SK-N-SH treated with all-trans-retinoic acid at 6 μM for 48 hours (cell line): ENCODE measurements at regions not wholly inside any gene's neighbourhood (a gene's known extent, or its start where the extent isn't known, plus 50 kb on each side); places are given as distances from the start of the nearest gene placed in this dataset.
A peak's percentile ranks its signal among the peaks of the same experiment; 100 is the strongest.

ENCODE experiments used
- ATAC-seq: fragments of 200-7000 bp; cut with Tn5 transposase; 3 replicates; pipeline ENCODE4 v1.9.1; 2020; ENCODE audit warnings: mild to moderate bottlenecking, moderate library complexity
- CSDC2 ChIP-seq: fragments of 250-450 bp; sonication (Bioruptor Pico); IDR thresholded peaks from 2 replicates; pipeline ENCODE4 v1.5.0; 2020; ENCODE audit warnings: mild to moderate bottlenecking, moderate library complexity
- ESRRG ChIP-seq: fragments of 250-450 bp; sonication (Bioruptor Pico); IDR thresholded peaks from 2 replicates; pipeline ENCODE4 v1.6.1; 2021; ENCODE audit warnings: mild to moderate bottlenecking
- GLIS3 ChIP-seq: fragments of 250-450 bp; sonication (Bioruptor Pico); IDR thresholded peaks from 2 replicates; pipeline ENCODE4 v1.5.0; 2020; ENCODE audit warnings: mild to moderate bottlenecking, moderate library complexity
- ISL1 ChIP-seq: fragments of 250-450 bp; sonication (Bioruptor Pico); IDR thresholded peaks from 2 replicates; pipeline ENCODE4 v2.1.2; 2022; ENCODE audit warnings: mild to moderate bottlenecking, moderate library complexity
- OSR1 ChIP-seq: fragments of 250-450 bp; sonication (Bioruptor Pico); IDR thresholded peaks from 2 replicates; pipeline ENCODE4 v1.8.0; 2022; ENCODE audit warnings: moderate library complexity, mild to moderate bottlenecking, inconsistent platforms
- PPARA ChIP-seq: fragments of 250-450 bp; sonication (Bioruptor Pico); IDR thresholded peaks from 2 replicates; pipeline ENCODE4 v1.5.0; 2020; ENCODE audit warnings: mild to moderate bottlenecking, borderline replicate concordance
- RARB ChIP-seq: fragments of 250-450 bp; sonication (Bioruptor Pico); IDR thresholded peaks from 2 replicates; pipeline ENCODE4 v1.8.0; 2021; ENCODE audit warnings: mild to moderate bottlenecking, moderate library complexity
- ZC3H10 ChIP-seq: fragments of 250-450 bp; sonication (Bioruptor Pico); IDR thresholded peaks from 2 replicates; pipeline ENCODE4 v1.5.1; 2021; ENCODE audit warnings: mild to moderate bottlenecking, moderate library complexity
- ZFP3 ChIP-seq: fragments of 250-450 bp; sonication (Bioruptor Pico); IDR thresholded peaks from 2 replicates; pipeline ENCODE4 v1.5.0; 2020; ENCODE audit warnings: mild to moderate bottlenecking, moderate library complexity
- ZFP30 ChIP-seq: fragments of 450-650 bp; formaldehyde crosslinking; IDR thresholded peaks from 2 replicates; pipeline ENCODE4 v1.5.0; 2022; ENCODE audit warnings: mild to moderate bottlenecking, moderate library complexity
- ZNF565 ChIP-seq: fragments of 450-650 bp; formaldehyde crosslinking; conservative IDR thresholded peaks from 2 replicates; pipeline ENCODE4 v1.5.0; 2020; ENCODE audit warnings: low read depth, mild to moderate bottlenecking, moderate library complexity
- ZNF70 ChIP-seq: fragments of 450-650 bp; formaldehyde crosslinking; IDR thresholded peaks from 2 replicates; pipeline ENCODE4 v1.5.0; 2020; ENCODE audit warnings: mild to moderate bottlenecking, moderate library complexity
- ZNF8 ChIP-seq: fragments of 450-650 bp; formaldehyde crosslinking; IDR thresholded peaks from 2 replicates; pipeline ENCODE4 v1.5.0; 2020; ENCODE audit warnings: mild to moderate bottlenecking, moderate library complexity
- TF ChIP-seq, protein P1 (sequence below): fragments of 250-450 bp; sonication (Bioruptor Pico); IDR thresholded peaks from 2 replicates; pipeline ENCODE4 v1.8.0; 2021; ENCODE audit warnings: low read depth, mild to moderate bottlenecking, moderate library complexity, borderline replicate concordance
- TF ChIP-seq, protein P2 (sequence below): fragments of 250-450 bp; sonication (Bioruptor Pico); IDR thresholded peaks from 2 replicates; pipeline ENCODE4 v1.5.1; 2020; ENCODE audit warnings: low read depth, mild to moderate bottlenecking, moderate library complexity
- TF ChIP-seq, protein P3 (sequence below): fragments of 250-450 bp; sonication (Bioruptor Pico); IDR thresholded peaks from 2 replicates; pipeline ENCODE4 v1.5.1; 2021; ENCODE audit warnings: mild to moderate bottlenecking, moderate library complexity
- TF ChIP-seq, protein P4 (sequence below): fragments of 250-450 bp; sonication (Bioruptor Pico); IDR thresholded peaks from 2 replicates; pipeline ENCODE4 v1.5.0; 2020; ENCODE audit warnings: mild to moderate bottlenecking, moderate library complexity

DNA sequence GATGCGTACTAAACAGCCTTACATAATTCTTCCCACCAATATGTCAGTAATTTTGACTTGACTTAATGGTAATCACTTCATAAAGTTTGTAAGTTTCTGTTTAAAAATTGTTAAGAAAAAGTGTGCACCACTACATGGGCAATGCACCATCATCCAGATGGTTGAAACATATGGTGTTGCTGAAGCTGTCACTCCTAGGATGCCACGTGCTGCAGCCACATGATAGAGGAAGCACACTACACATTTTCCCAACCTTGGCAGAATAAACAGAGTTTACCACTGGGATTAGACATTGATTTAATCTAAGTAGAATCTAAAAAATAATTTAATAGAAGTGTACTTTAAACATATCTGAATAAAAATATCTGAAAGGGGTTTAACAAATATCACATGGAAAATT lies 1209.9 kb downstream of the NSUN3 start:
- ATAC-seq: no peak
- TF ChIP-seq OSR1 (CRISPR knock-in tag) (no peak), RARB (CRISPR knock-in tag) (no peak), ZNF8 (CRISPR knock-in tag) (no peak), ZC3H10 (CRISPR knock-in tag) (no peak), PPARA (CRISPR knock-in tag) (no peak), ZFP3 (CRISPR knock-in tag) (no peak), ZFP30 (CRISPR knock-in tag) (no peak), ZNF70 (CRISPR knock-in tag) (no peak), ESRRG (CRISPR knock-in tag) (no peak), CSDC2 (CRISPR knock-in tag) (no peak), ZNF565 (CRISPR knock-in tag) (no peak), GLIS3 (no peak)
- TF ChIP-seq, protein P1, sequence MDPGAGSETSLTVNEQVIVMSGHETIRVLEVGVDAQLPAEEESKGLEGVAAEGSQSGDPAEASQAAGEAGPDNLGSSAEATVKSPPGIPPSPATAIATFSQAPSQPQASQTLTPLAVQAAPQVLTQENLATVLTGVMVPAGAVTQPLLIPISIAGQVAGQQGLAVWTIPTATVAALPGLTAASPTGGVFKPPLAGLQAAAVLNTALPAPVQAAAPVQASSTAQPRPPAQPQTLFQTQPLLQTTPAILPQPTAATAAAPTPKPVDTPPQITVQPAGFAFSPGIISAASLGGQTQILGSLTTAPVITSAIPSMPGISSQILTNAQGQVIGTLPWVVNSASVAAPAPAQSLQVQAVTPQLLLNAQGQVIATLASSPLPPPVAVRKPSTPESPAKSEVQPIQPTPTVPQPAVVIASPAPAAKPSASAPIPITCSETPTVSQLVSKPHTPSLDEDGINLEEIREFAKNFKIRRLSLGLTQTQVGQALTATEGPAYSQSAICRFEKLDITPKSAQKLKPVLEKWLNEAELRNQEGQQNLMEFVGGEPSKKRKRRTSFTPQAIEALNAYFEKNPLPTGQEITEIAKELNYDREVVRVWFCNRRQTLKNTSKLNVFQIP (CRISPR knock-in tag): no peak
- TF ChIP-seq, protein P2, sequence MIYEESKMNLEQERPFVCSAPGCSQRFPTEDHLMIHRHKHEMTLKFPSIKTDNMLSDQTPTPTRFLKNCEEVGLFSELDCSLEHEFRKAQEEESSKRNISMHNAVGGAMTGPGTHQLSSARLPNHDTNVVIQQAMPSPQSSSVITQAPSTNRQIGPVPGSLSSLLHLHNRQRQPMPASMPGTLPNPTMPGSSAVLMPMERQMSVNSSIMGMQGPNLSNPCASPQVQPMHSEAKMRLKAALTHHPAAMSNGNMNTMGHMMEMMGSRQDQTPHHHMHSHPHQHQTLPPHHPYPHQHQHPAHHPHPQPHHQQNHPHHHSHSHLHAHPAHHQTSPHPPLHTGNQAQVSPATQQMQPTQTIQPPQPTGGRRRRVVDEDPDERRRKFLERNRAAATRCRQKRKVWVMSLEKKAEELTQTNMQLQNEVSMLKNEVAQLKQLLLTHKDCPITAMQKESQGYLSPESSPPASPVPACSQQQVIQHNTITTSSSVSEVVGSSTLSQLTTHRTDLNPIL: no peak
- TF ChIP-seq, protein P3, sequence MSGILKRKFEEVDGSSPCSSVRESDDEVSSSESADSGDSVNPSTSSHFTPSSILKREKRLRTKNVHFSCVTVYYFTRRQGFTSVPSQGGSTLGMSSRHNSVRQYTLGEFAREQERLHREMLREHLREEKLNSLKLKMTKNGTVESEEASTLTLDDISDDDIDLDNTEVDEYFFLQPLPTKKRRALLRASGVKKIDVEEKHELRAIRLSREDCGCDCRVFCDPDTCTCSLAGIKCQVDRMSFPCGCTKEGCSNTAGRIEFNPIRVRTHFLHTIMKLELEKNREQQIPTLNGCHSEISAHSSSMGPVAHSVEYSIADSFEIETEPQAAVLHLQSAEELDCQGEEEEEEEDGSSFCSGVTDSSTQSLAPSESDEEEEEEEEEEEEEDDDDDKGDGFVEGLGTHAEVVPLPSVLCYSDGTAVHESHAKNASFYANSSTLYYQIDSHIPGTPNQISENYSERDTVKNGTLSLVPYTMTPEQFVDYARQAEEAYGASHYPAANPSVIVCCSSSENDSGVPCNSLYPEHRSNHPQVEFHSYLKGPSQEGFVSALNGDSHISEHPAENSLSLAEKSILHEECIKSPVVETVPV (CRISPR knock-in tag): no peak
- TF ChIP-seq, protein P4, sequence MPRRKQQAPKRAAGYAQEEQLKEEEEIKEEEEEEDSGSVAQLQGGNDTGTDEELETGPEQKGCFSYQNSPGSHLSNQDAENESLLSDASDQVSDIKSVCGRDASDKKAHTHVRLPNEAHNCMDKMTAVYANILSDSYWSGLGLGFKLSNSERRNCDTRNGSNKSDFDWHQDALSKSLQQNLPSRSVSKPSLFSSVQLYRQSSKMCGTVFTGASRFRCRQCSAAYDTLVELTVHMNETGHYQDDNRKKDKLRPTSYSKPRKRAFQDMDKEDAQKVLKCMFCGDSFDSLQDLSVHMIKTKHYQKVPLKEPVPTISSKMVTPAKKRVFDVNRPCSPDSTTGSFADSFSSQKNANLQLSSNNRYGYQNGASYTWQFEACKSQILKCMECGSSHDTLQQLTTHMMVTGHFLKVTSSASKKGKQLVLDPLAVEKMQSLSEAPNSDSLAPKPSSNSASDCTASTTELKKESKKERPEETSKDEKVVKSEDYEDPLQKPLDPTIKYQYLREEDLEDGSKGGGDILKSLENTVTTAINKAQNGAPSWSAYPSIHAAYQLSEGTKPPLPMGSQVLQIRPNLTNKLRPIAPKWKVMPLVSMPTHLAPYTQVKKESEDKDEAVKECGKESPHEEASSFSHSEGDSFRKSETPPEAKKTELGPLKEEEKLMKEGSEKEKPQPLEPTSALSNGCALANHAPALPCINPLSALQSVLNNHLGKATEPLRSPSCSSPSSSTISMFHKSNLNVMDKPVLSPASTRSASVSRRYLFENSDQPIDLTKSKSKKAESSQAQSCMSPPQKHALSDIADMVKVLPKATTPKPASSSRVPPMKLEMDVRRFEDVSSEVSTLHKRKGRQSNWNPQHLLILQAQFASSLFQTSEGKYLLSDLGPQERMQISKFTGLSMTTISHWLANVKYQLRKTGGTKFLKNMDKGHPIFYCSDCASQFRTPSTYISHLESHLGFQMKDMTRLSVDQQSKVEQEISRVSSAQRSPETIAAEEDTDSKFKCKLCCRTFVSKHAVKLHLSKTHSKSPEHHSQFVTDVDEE (CRISPR knock-in tag): no peak

DNA sequence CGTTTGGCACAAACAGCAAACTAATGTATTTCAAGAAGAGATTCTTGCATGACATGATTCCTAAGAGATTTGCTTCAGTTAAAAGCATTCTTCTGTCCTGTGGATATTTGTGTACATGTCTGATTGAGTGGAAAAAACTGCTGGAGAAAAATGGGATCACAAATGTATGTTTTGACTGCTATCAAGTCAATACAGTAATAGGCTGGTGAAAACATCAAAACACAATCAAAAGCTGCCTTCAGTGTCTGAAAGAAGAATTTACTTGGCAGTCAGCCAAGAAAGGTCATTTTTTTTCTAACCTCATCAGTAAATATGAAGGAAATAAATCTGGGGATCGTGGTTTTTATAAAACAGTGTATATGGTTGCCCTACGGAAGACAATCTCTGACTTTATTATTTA lies 1214.8 kb downstream of the NSUN3 start:
- TF ChIP-seq, protein P2: no peak
- TF ChIP-seq ISL1: peak; percentile 56
- ATAC-seq: no peak

DNA sequence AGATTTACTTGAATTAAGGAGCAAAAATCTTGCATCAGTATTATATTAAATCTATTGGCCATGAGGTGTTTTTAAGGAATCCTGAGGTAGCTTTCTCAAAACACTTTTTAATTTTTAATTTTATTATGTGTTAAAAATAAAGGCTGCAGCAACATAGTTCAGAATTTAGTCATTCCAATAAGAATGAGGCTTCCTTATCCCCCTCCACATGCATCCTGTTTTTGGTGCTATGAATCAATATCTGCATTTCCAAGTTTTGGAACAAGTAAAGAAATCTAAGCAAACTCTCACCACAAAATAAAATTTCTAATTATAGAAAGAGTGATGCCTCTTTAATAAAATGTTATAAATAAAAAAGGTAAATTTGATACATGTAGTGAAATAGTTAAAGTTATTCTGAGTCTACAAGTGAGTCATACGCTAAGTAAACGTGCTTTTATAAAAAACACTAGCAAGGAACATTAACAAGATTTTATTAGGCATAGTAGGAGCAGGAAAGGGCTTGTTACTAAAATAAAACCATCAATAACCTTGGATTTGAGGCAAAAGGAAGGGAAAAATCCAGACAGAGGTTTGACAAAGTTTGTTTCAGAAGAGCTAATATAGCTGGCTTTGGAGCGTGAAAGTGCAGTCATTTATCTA lies 1218.0 kb downstream of the NSUN3 start:
- ATAC-seq: no peak
- TF ChIP-seq, protein P4 (CRISPR knock-in tag): no peak
- TF ChIP-seq ZNF8 (CRISPR knock-in tag): no peak
- no peak for TF ChIP-seq OSR1 (CRISPR knock-in tag)
- TF ChIP-seq, protein P2: no peak
- TF ChIP-seq, protein P1 (CRISPR knock-in tag): no peak
- TF ChIP-seq PPARA (CRISPR knock-in tag): no peak
- TF ChIP-seq, all 23 proteins: peak for 0
